ENCODE measurements at regions not wholly inside any gene's neighbourhood (a gene's known extent, or its start where the extent isn't known, plus 50 kb on each side); places are given as distances from the start of the nearest gene placed in this dataset.

- Histone ChIP-seq H4K5ac (ENCODE audit: insufficient read length, low read depth, low read length) (no peak overlapping the region), H3K9me3 (ENCODE audit: insufficient read depth in 2 of 2, low read depth in 1 of 2, low read length in 1 of 2) (no peaks in the 10 kb centered on the region), H2BK12ac (ENCODE audit: low read depth, low read length) (no peak overlapping the region), H3K36me3 (ENCODE audit: control insufficient read depth in 2 of 4, insufficient read depth in 4 of 4, low read length in 3 of 4) (no peaks in the 10 kb centered on the region), H4K91ac (replicated peaks; ENCODE audit: insufficient read length, low read length) (no peak overlapping the region), H4K20me1 (replicated peaks in 1 of 2; ENCODE audit: control insufficient read depth in 1 of 2, insufficient read depth in 2 of 2, low read length in 2 of 2) (no peaks in the 10 kb centered on the region), H2BK120ac (replicated peaks; ENCODE audit: low read depth, low read length) (no peak overlapping the region), H2AK5ac (ENCODE audit: low read depth, low read length) (no peak overlapping the region), H3K18ac (ENCODE audit: extremely low read depth, low read length) (no peak overlapping the region), H2BK5ac (ENCODE audit: low read depth, low read length) (no peak overlapping the region), H3K27me3 (replicated peaks in 1 of 4; ENCODE audit: control insufficient read depth in 3 of 4, extremely low read depth in 1 of 4, insufficient read depth in 3 of 4, low read length in 3 of 4) (no peaks in the 10 kb centered on the region; a peak in 1 of 7 replicates), H3K56ac (replicated peaks; ENCODE audit: insufficient read length, low read depth, low read length) (no peak overlapping the region), H3K23ac (ENCODE audit: insufficient read length) (no peak overlapping the region), H3K79me2 (ENCODE audit: control insufficient read depth in 1 of 2, insufficient read depth in 2 of 2, low read length in 2 of 2) (no peaks in the 10 kb centered on the region), H2AFZ (ENCODE audit: low read length) (no peak overlapping the region), H3K27ac (ENCODE audit: low read depth, low read length) (no peak overlapping the region), H3K4ac (replicated peaks; ENCODE audit: insufficient read length, low read depth, low read length) (no peak overlapping the region), H4K8ac (ENCODE audit: extremely low read depth, insufficient read depth, low read length) (no peak overlapping the region), H3K79me1 (ENCODE audit: low read depth, low read length) (no peaks in the 10 kb centered on the region), H2BK15ac (ENCODE audit: low read length) (no peak overlapping the region), H3K14ac (ENCODE audit: insufficient read length) (no peak overlapping the region), H3K4me3 (ENCODE audit: extremely low read depth in 1 of 4, insufficient read depth in 2 of 4, low read depth in 3 of 4, low read length in 4 of 4) (no peak overlapping the region), H3K4me1 (replicated peaks in 1 of 4; ENCODE audit: control insufficient read depth in 3 of 4, insufficient read depth in 4 of 4, low read length in 3 of 4) (no peaks in the 10 kb centered on the region), H3K9ac (replicated peaks in 1 of 4; ENCODE audit: extremely low read depth in 1 of 4, low read depth in 3 of 4, low read length in 3 of 4) (no peak overlapping the region), H2BK20ac (ENCODE audit: low read length) (no peak overlapping the region), H3K4me2 (ENCODE audit: insufficient read depth in 1 of 2, low read depth in 2 of 2, low read length in 2 of 2) (no peak overlapping the region), H3K23me2 (ENCODE audit: low read depth, low read length) (no peaks in the 10 kb centered on the region)
- TF ChIP-seq JUN (IDR thresholded peaks at IDR 0.05; ENCODE audit: low read depth, low read length) (no peak), SAP30 (IDR thresholded peaks at IDR 0.05; ENCODE audit: insufficient read depth, insufficient replicate concordance, low read length) (no peak), POLR2A (IDR thresholded peaks at IDR 0.05; ENCODE audit: control extremely low read depth in 1 of 2, low read depth in 2 of 2, low read length in 2 of 2) (no peak), HDAC2 (IDR thresholded peaks at IDR 0.05; ENCODE audit: borderline replicate concordance in 1 of 2, low read depth in 2 of 2, low read length in 2 of 2) (no peak), KDM4A (IDR thresholded peaks at IDR 0.05; ENCODE audit: low read depth, low read length, severe bottlenecking) (no peak), YY1 (IDR thresholded peaks at IDR 0.05; ENCODE audit: low read depth, low read length) (no peak), CEBPB (IDR thresholded peaks at IDR 0.05; ENCODE audit: low read depth, low read length) (no peak)
- no peak for DNase-seq (ENCODE audit: low read depth in 1 of 2, low spot score in 2 of 2)
- no peak for FAIRE-seq
- CTCF ChIA-PET (ENCODE audit: partially characterized antibody) = interaction anchor here (0.6 to 4.5 kb wide), 35 partner anchors 9 to 213 kb away, joined by 3 to 50 read pairs (median 5); no protein-coding TSS in a partner anchor
- POLR2A ChIA-PET (ENCODE audit: partially characterized antibody) = no interaction called here
Observed at GRCh38 chr20:40798066-40798465, 109.0 kb upstream of the MAFB start.
